WTC11 (cell line): ENCODE measurements at regions not wholly inside any gene's neighbourhood (a gene's known extent, or its start where the extent isn't known, plus 50 kb on each side); places are given as distances from the start of the nearest gene placed in this dataset.

ENCODE experiments used
- ATAC-seq: fragments of 200-7000 bp; cut with Tn5 transposase; 2 replicates; pipeline ENCODE4 v1.10.0; 2021; ENCODE audit warnings: mild to moderate bottlenecking, moderate library complexity
- CTCF ChIA-PET: fragments of 300-600 bp; sonication (Branson Sonifier 250); formaldehyde crosslinking; loops from one replicate; lab custom pipeline; 2021; ENCODE audit warnings: antibody characterized with exemption; lab: Charles Lee
- POLR2A ChIA-PET: fragments of 350-600 bp; sonication (Branson Sonifier 250); formaldehyde crosslinking; loops from one replicate; lab custom pipeline; 2021; ENCODE audit warnings: antibody characterized with exemption; lab: Charles Lee
- DNase-seq: peaks from one replicate; pipeline ENCODE4 v3.0.0; 2021; ENCODE audit warnings: low spot score
- H3K27ac Mint-ChIP-seq: 2 replicates; pipeline ENCODE4 v1.8.0; 2021; ENCODE audit warnings: mixed read lengths
- H3K27me3 Mint-ChIP-seq: 2 replicates; pipeline ENCODE4 v1.8.0; 2021; ENCODE audit warnings: low read depth, mild to moderate bottlenecking, moderate library complexity, mixed read lengths
- H3K36me3 Mint-ChIP-seq: 2 replicates; pipeline ENCODE4 v1.8.0; 2021; ENCODE audit warnings: mixed read lengths
- H3K4me1 Mint-ChIP-seq: 2 replicates; pipeline ENCODE4 v1.8.0; 2022; ENCODE audit warnings: mixed read lengths
- H3K4me3 Mint-ChIP-seq: 2 replicates; pipeline ENCODE4 v1.8.0; 2021; ENCODE audit warnings: mild to moderate bottlenecking, moderate library complexity, mixed read lengths
- H3K9me3 Mint-ChIP-seq: 2 replicates; pipeline ENCODE4 v1.8.0; 2021; ENCODE audit warnings: mixed read lengths
- ARID4B ChIP-seq: sonication (generic); formaldehyde crosslinking; IDR thresholded peaks from 2 replicates; pipeline ENCODE4 v1.8.0; 2023; ENCODE audit warnings: missing genetic modification reagents, mild to moderate bottlenecking, borderline replicate concordance
- CREB1 ChIP-seq: sonication (generic); formaldehyde crosslinking; IDR thresholded peaks from 2 replicates; pipeline ENCODE4 v1.8.0; 2023; ENCODE audit warnings: mild to moderate bottlenecking, missing genetic modification reagents
- CREM ChIP-seq: sonication (generic); formaldehyde crosslinking; IDR thresholded peaks from 2 replicates; pipeline ENCODE4 v1.8.1; 2022; ENCODE audit warnings: mild to moderate bottlenecking, missing genetic modification reagents, moderate library complexity
- ELF4 ChIP-seq: sonication (generic); formaldehyde crosslinking; IDR thresholded peaks from 2 replicates; pipeline ENCODE4 v1.8.1; 2022; ENCODE audit warnings: low read depth, mild to moderate bottlenecking, moderate library complexity, missing genetic modification reagents
- GRHL2 ChIP-seq: fragments of 250-450 bp; sonication (Bioruptor Pico); IDR thresholded peaks from 2 replicates; pipeline ENCODE4 v1.8.0; 2022; ENCODE audit warnings: mild to moderate bottlenecking, moderate library complexity; ENCODE audit not compliant: insufficient replicate concordance, severe bottlenecking
- HMGXB4 ChIP-seq: sonication (generic); formaldehyde crosslinking; IDR thresholded peaks from 2 replicates; pipeline ENCODE4 v1.8.1; 2023; ENCODE audit warnings: mild to moderate bottlenecking, moderate library complexity, missing genetic modification reagents
- IRF1 ChIP-seq: sonication (generic); formaldehyde crosslinking; IDR thresholded peaks from 2 replicates; pipeline ENCODE4 v1.8.0; 2023; ENCODE audit warnings: missing genetic modification reagents
- MAX ChIP-seq: sonication (generic); formaldehyde crosslinking; IDR thresholded peaks from 2 replicates; pipeline ENCODE4 v1.8.0; 2022; ENCODE audit warnings: mild to moderate bottlenecking, missing genetic modification reagents
- STAT6 ChIP-seq: sonication (generic); formaldehyde crosslinking; conservative IDR thresholded peaks from 2 replicates; pipeline ENCODE4 v1.8.1; 2023; ENCODE audit warnings: mild to moderate bottlenecking, low read depth, missing genetic modification reagents, moderate library complexity
- ZBTB21 ChIP-seq: sonication (generic); formaldehyde crosslinking; IDR thresholded peaks from 2 replicates; pipeline ENCODE4 v1.8.1; 2023; ENCODE audit warnings: mild to moderate bottlenecking, missing genetic modification reagents, borderline replicate concordance
- ZNF219 ChIP-seq: sonication (generic); formaldehyde crosslinking; IDR thresholded peaks from 2 replicates; pipeline ENCODE4 v1.8.0; 2023; ENCODE audit warnings: missing genetic modification reagents, mild to moderate bottlenecking, borderline replicate concordance
- ZNF317 ChIP-seq: sonication (generic); formaldehyde crosslinking; IDR thresholded peaks from 2 replicates; pipeline ENCODE4 v1.8.1; 2023; ENCODE audit warnings: low read depth, mild to moderate bottlenecking, moderate library complexity, missing genetic modification reagents, borderline replicate concordance
- ZNF396 ChIP-seq: fragments of 250-450 bp; sonication (Bioruptor Pico); IDR thresholded peaks from 2 replicates; pipeline ENCODE4 v1.8.0; 2021; ENCODE audit warnings: mild to moderate bottlenecking, moderate library complexity, borderline replicate concordance
- ZNF425 ChIP-seq: fragments of 250-450 bp; sonication (Bioruptor Pico); conservative IDR thresholded peaks from 2 replicates; pipeline ENCODE4 v1.9.0; 2021; ENCODE audit warnings: mild to moderate bottlenecking

- no peak for ATAC-seq
- no peak overlapping the region for H3K4me3 Mint-ChIP-seq
- ChIA-PET POLR2A (no interaction called here), CTCF (no interaction called here)
- H3K9me3 Mint-ChIP-seq, result peaks cover 19% of the 10 kb centered on the region
- no peak overlapping the region for H3K27ac Mint-ChIP-seq
- 0 out of 2 replicates have a peak, but pooled peaks cover 2% of the 10 kb centered on the region for H3K4me1 Mint-ChIP-seq
- peaks cover 5% of the 10 kb centered on the region for H3K36me3 Mint-ChIP-seq
- no peaks in the 10 kb centered on the region for H3K27me3 Mint-ChIP-seq
- no peak for TF ChIP-seq HMGXB4 (CRISPR knock-in tag)
- TF ChIP-seq CREB1 (CRISPR knock-in tag), result no peak
- no peak for TF ChIP-seq MAX (CRISPR knock-in tag)
- TF ChIP-seq GRHL2, result no peak
- TF ChIP-seq IRF1 (CRISPR knock-in tag), result no peak
- no peak for TF ChIP-seq ELF4
- TF ChIP-seq, all 79 proteins: peak for 0
- no peak for DNase-seq
These were observed 492.5 kb downstream of the NAV3 start for GRCh38 chr12:78323226-78323625.

GRCh38 chr12:78324234-78324633 lies 493.5 kb downstream of the NAV3 start:
- Mint-ChIP-seq H3K36me3 (peaks cover 5% of the 10 kb centered on the region), H3K27me3 (no peaks in the 10 kb centered on the region), H3K4me1 (0 out of 2 replicates have a peak, but pooled peaks cover 2% of the 10 kb centered on the region), H3K4me3 (no peak overlapping the region), H3K9me3 (peaks cover 14% of the 10 kb centered on the region), H3K27ac (no peak overlapping the region)
- DNase-seq (no peak), ATAC-seq (no peak)
- TF ChIP-seq ZNF317 (CRISPR knock-in tag), result no peak
- no peak for TF ChIP-seq ZNF219 (CRISPR knock-in tag)
- TF ChIP-seq ARID4B (CRISPR knock-in tag), result no peak
- no peak for TF ChIP-seq CREM (CRISPR knock-in tag)
- no peak for TF ChIP-seq ZNF396
- TF ChIP-seq ZNF425 (CRISPR knock-in tag), result no peak
- no peak for TF ChIP-seq ZBTB21 (CRISPR knock-in tag)
- no peak for TF ChIP-seq STAT6 (CRISPR knock-in tag)
- TF ChIP-seq MAX (CRISPR knock-in tag), result no peak
- ChIA-PET POLR2A (no interaction called here), CTCF (no interaction called here)
